ENCODE measurements at regions not wholly inside any gene's neighbourhood (a gene's known extent, or its start where the extent isn't known, plus 50 kb on each side); places are given as distances from the start of the nearest gene placed in this dataset.
"Not testable (repeated sequence)": the region's sequence is repeated elsewhere in the genome, so short reads cannot be mapped to it uniquely, and the experiment has no call there.

- ATAC-seq (ENCODE audit: low read depth) (no peak), DNase-seq (no peak)
- Mint-ChIP-seq H3K9me3 (no peaks in the 10 kb centered on the region), H3K27ac (no peak overlapping the region), H3K27me3 (peaks cover 5% of the 10 kb centered on the region), H3K36me3 (no peaks in the 10 kb centered on the region), H3K4me3 (no peak overlapping the region), H3K4me1 (no peaks in the 10 kb centered on the region)
- POLR2A ChIA-PET = no interaction called here
Observed at GRCh38 chr2:133859578-133859977, 291.3 kb upstream of the NCKAP5 start.

- no peaks in the 10 kb centered on the region for H3K36me3 Mint-ChIP-seq
- ATAC-seq (ENCODE audit: low read depth) (no peak), DNase-seq (no peak)
- no peak overlapping the region for H3K4me3 Mint-ChIP-seq
- no peaks in the 10 kb centered on the region for H3K9me3 Mint-ChIP-seq
- no peaks in the 10 kb centered on the region for H3K4me1 Mint-ChIP-seq
- POLR2A ChIA-PET = no interaction called here
- H3K27me3 Mint-ChIP-seq = peaks cover 7% of the 10 kb centered on the region
- H3K27ac Mint-ChIP-seq = no peak overlapping the region
Observed at GRCh38 chr2:133862400-133862977, 294.2 kb upstream of the NCKAP5 start.

GRCh38 chr2:133863106-133863800 lies 295.0 kb upstream of the NCKAP5 start:
- no peak overlapping the region for H3K27ac Mint-ChIP-seq
- POLR2A ChIA-PET = no interaction called here
- no peaks in the 10 kb centered on the region for H3K4me1 Mint-ChIP-seq
- no peaks in the 10 kb centered on the region for H3K9me3 Mint-ChIP-seq
- no peak overlapping the region for H3K4me3 Mint-ChIP-seq
- peaks cover 12% of the 10 kb centered on the region for H3K27me3 Mint-ChIP-seq
- ATAC-seq (ENCODE audit: low read depth) = no peak
- DNase-seq = no peak
- H3K36me3 Mint-ChIP-seq = no peaks in the 10 kb centered on the region

- no peaks in the 10 kb centered on the region for H3K9me3 Mint-ChIP-seq
- ATAC-seq (ENCODE audit: low read depth) = no peak
- no peaks in the 10 kb centered on the region for H3K36me3 Mint-ChIP-seq
- no peaks in the 10 kb centered on the region for H3K4me1 Mint-ChIP-seq
- no peak for DNase-seq
- H3K27me3 Mint-ChIP-seq = peaks cover 15% of the 10 kb centered on the region
- H3K4me3 Mint-ChIP-seq = no peak overlapping the region
- POLR2A ChIA-PET = no interaction called here
- H3K27ac Mint-ChIP-seq = no peak overlapping the region
Observed at GRCh38 chr2:133865141-133865540, 296.9 kb upstream of the NCKAP5 start.

DNA sequence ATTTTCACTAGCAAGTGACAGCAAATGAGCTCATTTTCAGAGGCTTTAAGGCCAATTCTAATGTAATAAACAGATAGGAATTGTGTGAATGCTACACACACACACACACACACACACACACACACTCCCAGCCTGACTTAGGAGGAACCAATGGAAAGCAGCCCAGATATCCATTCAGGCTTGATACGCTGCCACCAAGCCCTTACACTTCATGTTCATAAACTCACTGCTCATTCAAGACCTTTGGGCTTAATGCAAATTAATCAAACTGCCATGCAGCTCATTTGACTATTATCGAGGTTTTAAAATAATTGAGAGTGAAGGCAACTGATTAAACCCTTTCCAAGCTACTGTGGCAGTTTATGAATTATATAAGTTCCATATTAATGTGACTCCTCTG lies 298.9 kb upstream of the NCKAP5 start:
- Mint-ChIP-seq H3K9me3 (no peaks in the 10 kb centered on the region), H3K4me3 (no peak overlapping the region), H3K36me3 (no peaks in the 10 kb centered on the region), H3K27me3 (peaks cover 15% of the 10 kb centered on the region), H3K4me1 (no peaks in the 10 kb centered on the region), H3K27ac (no peak overlapping the region)
- no peak for ATAC-seq (ENCODE audit: low read depth)
- POLR2A ChIA-PET = no interaction called here
- no peak for DNase-seq

- Mint-ChIP-seq H3K9me3 (no peaks in the 10 kb centered on the region), H3K4me1 (no peaks in the 10 kb centered on the region), H3K4me3 (no peak overlapping the region), H3K27ac (no peak overlapping the region), H3K27me3 (peaks cover 25% of the 10 kb centered on the region), H3K36me3 (no peaks in the 10 kb centered on the region)
- no peak for DNase-seq
- POLR2A ChIA-PET = no interaction called here
- ATAC-seq (ENCODE audit: low read depth) = no peak
Observed at GRCh38 chr2:133871545-133872209, 303.4 kb upstream of the NCKAP5 start.

DNA sequence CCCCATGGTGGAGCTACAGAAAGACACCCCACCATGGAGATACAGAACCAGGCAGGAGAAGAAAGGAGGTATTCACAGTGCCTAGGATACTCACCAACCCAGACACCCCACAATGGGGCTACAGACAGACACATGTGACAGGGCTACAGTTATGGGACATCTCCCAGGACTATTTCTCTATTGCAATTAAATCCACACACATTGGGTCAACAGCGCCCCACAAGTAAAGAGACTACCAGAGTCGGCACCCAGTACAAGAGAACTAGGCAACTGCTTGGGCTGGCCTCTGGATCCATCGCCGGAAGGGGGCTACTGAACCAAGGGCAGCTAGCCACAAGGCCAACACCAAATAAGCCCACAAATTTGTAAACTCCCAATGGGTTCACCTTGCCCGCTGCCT lies 310.1 kb upstream of the NCKAP5 start:
- POLR2A ChIA-PET = no interaction called here
- H3K27ac Mint-ChIP-seq = no peak overlapping the region
- peaks cover 28% of the 10 kb centered on the region for H3K27me3 Mint-ChIP-seq
- no peaks in the 10 kb centered on the region for H3K36me3 Mint-ChIP-seq
- H3K4me3 Mint-ChIP-seq = no peak overlapping the region
- H3K9me3 Mint-ChIP-seq = no peaks in the 10 kb centered on the region
- DNase-seq (no peak), ATAC-seq (ENCODE audit: low read depth) (no peak)
- no peaks in the 10 kb centered on the region for H3K4me1 Mint-ChIP-seq

DNA sequence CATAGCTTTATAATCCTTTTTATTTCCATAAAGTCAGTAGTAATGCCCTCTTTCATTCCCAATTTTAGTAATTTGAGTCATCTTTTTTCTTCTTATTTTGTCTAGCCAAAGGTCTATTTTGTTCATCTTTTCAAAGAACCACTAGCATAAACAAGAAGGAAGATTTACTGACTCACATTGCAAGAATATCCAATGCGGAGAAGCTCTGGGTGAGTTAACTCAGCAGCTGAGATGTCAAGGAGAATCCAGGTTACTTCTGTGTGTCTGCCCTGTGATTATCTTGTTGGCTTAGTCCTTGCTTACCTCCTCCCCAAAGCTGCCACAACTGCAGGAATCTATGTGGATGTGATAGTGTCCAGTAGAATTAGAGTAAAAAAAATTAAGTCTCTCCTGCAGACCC lies 311.4 kb upstream of the NCKAP5 start:
- H3K9me3 Mint-ChIP-seq = no peaks in the 10 kb centered on the region
- DNase-seq (no peak), ATAC-seq (ENCODE audit: low read depth) (no peak)
- no peaks in the 10 kb centered on the region for H3K36me3 Mint-ChIP-seq
- POLR2A ChIA-PET = no interaction called here
- H3K4me3 Mint-ChIP-seq = no peak overlapping the region
- peaks cover 28% of the 10 kb centered on the region for H3K27me3 Mint-ChIP-seq
- H3K27ac Mint-ChIP-seq = no peak overlapping the region
- H3K4me1 Mint-ChIP-seq = no peaks in the 10 kb centered on the region

- not testable (repeated sequence) for H3K27ac Mint-ChIP-seq
Observed at GRCh38 chr2:133882159-133882558, 313.9 kb upstream of the NCKAP5 start.

DNA sequence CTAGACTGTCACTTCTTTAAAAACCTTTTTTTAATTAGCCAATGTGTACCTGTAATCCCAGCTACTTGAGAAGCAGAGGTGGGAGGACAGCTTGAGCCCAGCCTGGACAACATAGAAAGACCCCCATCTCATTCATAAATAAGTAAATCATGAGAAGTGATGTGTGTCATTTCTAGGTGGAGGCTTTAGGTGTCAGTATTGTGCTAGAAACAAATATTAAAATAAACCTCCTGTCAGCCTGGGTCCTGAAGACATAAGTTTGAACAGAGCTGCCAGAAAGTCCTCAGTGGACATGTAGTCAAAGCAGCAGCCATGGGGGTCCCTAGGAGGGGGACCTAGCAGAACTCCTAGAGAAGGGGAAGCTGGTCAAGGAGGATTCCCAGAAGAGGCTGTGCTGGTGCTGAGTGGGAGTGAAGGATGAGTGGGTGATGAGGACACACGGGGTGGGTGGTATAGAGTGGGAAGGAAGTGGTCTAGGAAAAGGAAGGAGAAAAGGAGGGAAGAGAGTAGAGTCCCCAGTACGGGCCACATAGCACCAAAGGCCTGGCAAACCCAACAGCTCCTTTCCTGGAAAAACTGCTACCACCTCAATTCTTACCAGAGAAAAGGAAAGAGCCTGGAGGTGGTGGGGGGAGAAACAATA lies 316.6 kb upstream of the NCKAP5 start:
- ATAC-seq (ENCODE audit: low read depth) = no peak

More at GRCh38 chr2:133882159-133882558, 313.9 kb upstream of the NCKAP5 start:
- POLR2A ChIA-PET; DNase-seq; H3K9me3 Mint-ChIP-seq; H3K36me3 Mint-ChIP-seq; ATAC-seq (ENCODE audit: low read depth); H3K4me3 Mint-ChIP-seq; H3K4me1 Mint-ChIP-seq: not testable (repeated sequence)
- peaks cover 22% of the 10 kb centered on the region for H3K27me3 Mint-ChIP-seq

DNA sequence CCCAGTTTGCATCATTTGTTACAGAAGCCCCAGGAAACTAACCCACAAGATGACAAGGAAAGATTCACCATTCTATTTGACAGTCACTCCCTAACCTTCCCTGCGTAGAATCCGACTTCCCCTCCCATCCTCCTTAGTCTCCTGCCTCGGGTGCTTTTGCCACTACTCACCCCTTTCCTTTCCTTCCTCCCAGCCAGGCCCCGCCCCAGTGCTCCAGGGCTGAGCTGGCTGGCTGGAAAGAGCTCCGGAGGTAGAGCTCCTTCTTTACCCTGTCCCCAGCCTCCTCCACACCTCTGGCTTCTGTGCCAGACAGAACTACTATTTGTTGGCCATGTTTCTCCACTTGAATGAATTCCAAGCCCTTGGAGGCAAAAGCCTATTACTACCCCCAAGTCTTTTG lies 317.6 kb upstream of the NCKAP5 start:
- Mint-ChIP-seq H3K27ac (no peak overlapping the region), H3K27me3 (peaks cover 17% of the 10 kb centered on the region), H3K9me3 (no peaks in the 10 kb centered on the region), H3K36me3 (no peaks in the 10 kb centered on the region), H3K4me3 (no peak overlapping the region), H3K4me1 (peaks cover 4% of the 10 kb centered on the region)
- DNase-seq (no peak), ATAC-seq (ENCODE audit: low read depth) (no peak)
- POLR2A ChIA-PET = no interaction called here

More for the DNA sequence above, 316.6 kb upstream of the NCKAP5 start:
- DNase-seq = no peak
- no peaks in the 10 kb centered on the region for H3K9me3 Mint-ChIP-seq
- H3K4me3 Mint-ChIP-seq = no peak overlapping the region
- no peaks in the 10 kb centered on the region for H3K36me3 Mint-ChIP-seq
- no peak overlapping the region for H3K27ac Mint-ChIP-seq
- peaks cover 24% of the 10 kb centered on the region for H3K27me3 Mint-ChIP-seq
- POLR2A ChIA-PET = interaction anchor here (1.0 kb wide), 1 partner anchor 566 kb away, joined by 3 read pairs; no protein-coding TSS in a partner anchor
- H3K4me1 Mint-ChIP-seq = peaks cover 4% of the 10 kb centered on the region

DNA sequence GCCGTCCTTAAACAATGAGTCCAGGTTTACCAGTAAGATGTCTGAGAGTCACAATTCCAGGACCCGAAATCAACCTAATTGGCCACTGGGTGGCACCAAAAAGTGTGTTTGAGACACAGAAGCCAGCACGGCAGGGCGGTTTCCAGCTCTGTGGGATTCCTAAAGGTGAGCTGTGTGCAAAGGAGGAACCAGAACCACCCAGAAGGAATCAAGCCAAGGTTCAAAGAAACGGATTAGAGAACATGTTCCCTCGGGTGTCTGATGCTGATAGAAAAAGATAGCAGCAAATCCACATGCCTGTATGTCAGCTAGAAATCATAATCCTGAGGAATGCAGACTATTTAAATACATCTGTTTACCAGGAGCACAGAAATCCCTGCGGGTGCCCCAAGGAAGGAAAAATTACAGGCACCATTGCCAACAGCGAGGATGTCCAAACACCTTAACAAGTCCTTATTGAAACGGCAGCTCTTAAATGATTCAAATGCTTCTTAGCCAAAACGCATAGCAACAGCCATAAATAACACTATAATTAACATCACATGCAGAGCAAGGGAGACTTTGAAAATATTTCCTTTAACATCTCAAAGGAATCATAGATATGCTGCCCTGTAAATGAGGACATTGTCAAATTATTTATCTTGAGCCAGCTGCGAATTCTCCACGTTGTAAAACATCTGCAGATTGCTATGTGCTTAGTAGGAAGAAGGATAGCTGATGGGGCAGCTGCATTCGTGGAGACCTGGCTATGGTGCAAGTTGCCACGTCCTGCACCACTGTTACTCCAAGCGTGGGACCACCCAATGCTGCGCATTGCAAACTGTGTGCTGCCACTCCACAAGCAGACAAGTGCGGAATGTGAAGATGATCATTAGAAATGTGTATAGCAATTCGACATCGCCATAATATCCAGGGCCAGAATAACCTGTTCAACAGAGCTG lies 318.7 kb upstream of the NCKAP5 start:
- H3K4me1 Mint-ChIP-seq = peaks cover 4% of the 10 kb centered on the region
- POLR2A ChIA-PET = no interaction called here
- peaks cover 14% of the 10 kb centered on the region for H3K27me3 Mint-ChIP-seq
- ATAC-seq (ENCODE audit: low read depth) (no peak), DNase-seq (peak; percentile 36)
- no peak overlapping the region for H3K27ac Mint-ChIP-seq
- no peaks in the 10 kb centered on the region for H3K36me3 Mint-ChIP-seq
- no peak overlapping the region for H3K4me3 Mint-ChIP-seq
- H3K9me3 Mint-ChIP-seq = no peaks in the 10 kb centered on the region

DNA sequence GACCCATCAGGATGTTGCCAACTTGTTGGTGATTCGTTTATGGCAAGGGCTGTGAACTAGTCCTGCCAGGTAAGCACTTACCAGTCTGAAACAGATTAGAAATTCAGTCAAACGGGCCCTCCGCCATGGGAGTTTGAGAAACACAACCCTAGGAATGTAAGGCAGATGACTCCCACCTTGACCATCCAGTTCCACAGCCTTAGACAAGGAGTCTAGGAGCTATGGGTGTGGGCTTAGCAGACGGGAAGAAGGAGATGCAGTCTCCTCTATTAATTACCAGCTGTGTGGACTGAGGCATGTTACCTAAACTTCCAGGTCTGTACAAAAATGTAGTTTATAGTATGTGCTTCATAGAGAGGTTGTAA lies 319.4 kb upstream of the NCKAP5 start:
- H3K4me3 Mint-ChIP-seq = no peak overlapping the region
- peaks cover 10% of the 10 kb centered on the region for H3K27me3 Mint-ChIP-seq
- POLR2A ChIA-PET = no interaction called here
- H3K27ac Mint-ChIP-seq = no peak overlapping the region
- H3K9me3 Mint-ChIP-seq = no peaks in the 10 kb centered on the region
- H3K36me3 Mint-ChIP-seq = no peaks in the 10 kb centered on the region
- ATAC-seq (ENCODE audit: low read depth) (no peak), DNase-seq (no peak)
- peaks cover 4% of the 10 kb centered on the region for H3K4me1 Mint-ChIP-seq
